ENCODE measurements at regions not wholly inside any gene's neighbourhood (a gene's known extent, or its start where the extent isn't known, plus 50 kb on each side); places are given as distances from the start of the nearest gene placed in this dataset.
"Not testable (repeated sequence)": the region's sequence is repeated elsewhere in the genome, so short reads cannot be mapped to it uniquely, and the experiment has no call there.

DNA sequence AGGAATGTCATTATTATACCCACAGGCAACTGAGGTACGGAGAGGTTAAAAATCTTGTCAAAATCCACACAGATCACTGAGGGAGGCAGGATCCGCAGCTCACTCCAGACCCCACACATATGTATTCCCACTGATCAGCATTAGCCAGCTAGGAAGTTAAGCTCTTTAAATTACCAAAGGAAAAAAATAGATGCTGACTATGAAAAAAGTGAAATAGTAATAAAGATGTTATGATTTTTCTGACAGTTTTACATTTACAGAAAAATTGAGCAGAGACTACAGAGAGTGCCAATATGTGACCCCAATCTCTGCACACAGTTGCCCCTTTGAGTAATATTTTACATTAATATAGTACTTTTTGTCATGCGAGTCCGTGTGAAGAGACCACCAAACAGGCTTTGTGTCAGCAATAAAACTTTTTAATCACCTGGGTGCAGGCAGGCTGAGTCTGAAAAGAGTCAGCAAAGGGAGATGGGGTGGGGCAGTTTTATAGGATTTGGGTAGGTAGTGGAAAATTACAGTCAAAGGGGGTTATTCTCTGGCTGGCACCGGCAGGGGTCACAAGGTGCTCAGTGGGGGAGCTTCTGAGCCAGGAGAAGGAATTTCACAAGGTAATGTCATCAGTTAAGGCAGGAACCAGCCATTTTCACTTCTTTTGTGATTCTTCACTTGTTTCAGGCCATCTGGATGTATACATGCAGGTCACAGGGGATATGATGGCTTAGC is 61.9 kb upstream of the NAA35 start:
- DNase-seq (ENCODE audit: low read depth in 1 of 2, low spot score in 1 of 2), result not testable (repeated sequence)

GRCh38 chr9:85880507-85880906 is 60.4 kb upstream of the NAA35 start:
- DNase-seq (ENCODE audit: low read depth in 1 of 2, low spot score in 1 of 2), result not testable (repeated sequence)

- DNase-seq (ENCODE audit: low read depth in 1 of 2, low spot score in 1 of 2), result no peak
These were observed 56.7 kb upstream of the NAA35 start for GRCh38 chr9:85884256-85884655.

DNA sequence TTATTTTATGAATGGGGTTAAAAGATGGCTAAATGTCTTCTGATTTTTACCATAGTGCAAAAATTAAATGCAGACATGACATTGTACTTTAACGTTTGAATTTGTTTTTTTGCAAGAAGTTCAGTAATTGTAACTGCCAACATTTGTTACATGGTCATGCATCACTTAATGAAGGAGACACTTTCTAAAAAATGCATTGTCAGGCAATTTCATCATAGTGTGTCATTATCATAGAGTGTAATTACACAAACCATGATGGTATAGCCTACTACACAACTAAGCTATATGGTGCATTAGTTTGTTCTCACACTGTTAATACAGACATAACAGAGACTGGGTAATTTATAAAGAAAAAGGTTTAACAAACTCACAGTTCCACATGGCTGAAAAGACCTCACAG is 50.0 kb upstream of the NAA35 start:
- no peak for DNase-seq (ENCODE audit: low read depth in 1 of 2, low spot score in 1 of 2)
